Neuronal stem cell (in vitro differentiated cells): ENCODE measurements at regions not wholly inside any gene's neighbourhood (a gene's known extent, or its start where the extent isn't known, plus 50 kb on each side); places are given as distances from the start of the nearest gene placed in this dataset.

Source experiments
- DNase-seq: peaks from one replicate; pipeline ENCODE4 v3.0.0-alpha.2; 2013; ENCODE audit warnings: low spot score
- H2AFZ ChIP-seq: one replicate; pipeline ENCODE4 v1.6.1; 2013; ENCODE audit warnings: mild to moderate bottlenecking, low read length, inconsistent platforms
- H2AK5ac ChIP-seq: 2 replicates; pipeline ENCODE4 v1.6.1; 2013; ENCODE audit warnings: low read depth, mild to moderate bottlenecking, inconsistent platforms, low read length, moderate library complexity, mixed read lengths
- H2BK120ac ChIP-seq: 2 replicates; pipeline ENCODE4 v1.6.1; 2013; ENCODE audit warnings: low read depth, mild to moderate bottlenecking, inconsistent platforms, low read length, moderate library complexity, mixed read lengths
- H2BK12ac ChIP-seq: one replicate; pipeline ENCODE4 v1.6.1; 2013; ENCODE audit warnings: low read length, inconsistent platforms
- H2BK15ac ChIP-seq: 2 replicates; pipeline ENCODE4 v1.6.1; 2013; ENCODE audit warnings: mild to moderate bottlenecking, low read length, inconsistent platforms, mixed read lengths
- H2BK5ac ChIP-seq: one replicate; pipeline ENCODE4 v1.6.1; 2013; ENCODE audit warnings: inconsistent platforms, mild to moderate bottlenecking, low read length, moderate library complexity
- H3K14ac ChIP-seq: one replicate; pipeline ENCODE4 v1.6.1; 2013; ENCODE audit warnings: low read length, inconsistent platforms
- H3K18ac ChIP-seq: 2 replicates; pipeline ENCODE4 v1.6.1; 2013; ENCODE audit warnings: low read length, inconsistent platforms
- H3K23ac ChIP-seq: 2 replicates; pipeline ENCODE4 v1.6.1; 2013; ENCODE audit warnings: low read depth, mild to moderate bottlenecking, mixed read lengths, low read length, inconsistent platforms; ENCODE audit not compliant: poor library complexity
- H3K27ac ChIP-seq: replicated peaks from 3 replicates; pipeline ENCODE4 v1.5.1; 2013; ENCODE audit warnings: low read length, inconsistent platforms
- H3K27me3 ChIP-seq, 3 experiments: 2 replicates each; pipeline ENCODE4 v1.6.1; 2013; ENCODE audit warnings: low read length in 3 of 3, mild to moderate bottlenecking in 2 of 3, inconsistent platforms in 1 of 3, low read depth in 1 of 3, mixed read lengths in 1 of 3, moderate library complexity in 1 of 3; ENCODE audit not compliant: control insufficient read depth in 3 of 3, insufficient read depth in 3 of 3
- H3K36me3 ChIP-seq, 2 donors: replicated peaks in 1 of 2; 2 replicates each; pipeline ENCODE4 v1.6.1; 2013; ENCODE audit warnings: low read length in 2 of 2; ENCODE audit not compliant: control insufficient read depth in 2 of 2, insufficient read depth in 2 of 2
- H3K4ac ChIP-seq: 2 replicates; pipeline ENCODE4 v1.6.1; 2013; ENCODE audit warnings: inconsistent platforms, mild to moderate bottlenecking, low read length, moderate library complexity
- H3K4me1 ChIP-seq, 2 donors: 1 replicate in 1 of 2; 2 replicates in 1 of 2; pipeline ENCODE4 v1.6.1; 2013; ENCODE audit warnings: low read length in 2 of 2, low read depth in 1 of 2; ENCODE audit not compliant: control insufficient read depth in 2 of 2, insufficient read depth in 1 of 2
- H3K4me2 ChIP-seq: one replicate; pipeline ENCODE4 v1.6.1; 2013; ENCODE audit warnings: mild to moderate bottlenecking, low read length, inconsistent platforms; ENCODE audit not compliant: insufficient read depth, poor library complexity, severe bottlenecking
- H3K4me3 ChIP-seq, 2 donors: 2 replicates each; pipeline ENCODE4 v1.5.1; 2013; ENCODE audit warnings: low read length in 2 of 2, mild to moderate bottlenecking in 2 of 2, inconsistent platforms in 1 of 2, moderate library complexity in 1 of 2
- H3K79me1 ChIP-seq: one replicate; pipeline ENCODE4 v1.6.1; 2013; ENCODE audit warnings: low read depth, mild to moderate bottlenecking, inconsistent platforms, low read length, moderate library complexity
- H3K9ac ChIP-seq: one replicate; pipeline ENCODE4 v1.6.1; 2013; ENCODE audit warnings: mild to moderate bottlenecking, low read depth, low read length, inconsistent platforms; ENCODE audit not compliant: poor library complexity
- H3K9me3 ChIP-seq, 2 donors: replicated peaks in 1 of 2; 2 replicates each; pipeline versions ENCODE3 to v1.6.1; 2013; ENCODE audit warnings: low read length in 2 of 2, mild to moderate bottlenecking in 2 of 2, inconsistent platforms in 1 of 2, low read depth in 1 of 2, mixed read lengths in 1 of 2, moderate library complexity in 1 of 2; ENCODE audit not compliant: control insufficient read depth in 2 of 2, insufficient read depth in 1 of 2
- H4K8ac ChIP-seq: one replicate; pipeline ENCODE4 v1.6.1; 2013; ENCODE audit warnings: low read depth, mild to moderate bottlenecking, inconsistent platforms, low read length, moderate library complexity
- H4K91ac ChIP-seq: one replicate; pipeline ENCODE4 v1.6.1; 2013; ENCODE audit warnings: low read length, low read depth, mild to moderate bottlenecking, inconsistent platforms; ENCODE audit not compliant: poor library complexity
- WGBS, 2 donors: extraction: QIAGEN DNeasy Blood & Tissue Kit; methylation state at CpG; one replicate each; pipeline ENCODE4 v1.1.7; 2013; ENCODE audit warnings: missing lambda C conversion rate in 2 of 2, mixed read lengths in 1 of 2; ENCODE audit not compliant: insufficient read length in 2 of 2, insufficient replicate concordance in 1 of 2; ENCODE audit errors: extremely low coverage in 2 of 2; 5-methylcytosine and 5-hydroxymethylcytosine counted together

DNA sequence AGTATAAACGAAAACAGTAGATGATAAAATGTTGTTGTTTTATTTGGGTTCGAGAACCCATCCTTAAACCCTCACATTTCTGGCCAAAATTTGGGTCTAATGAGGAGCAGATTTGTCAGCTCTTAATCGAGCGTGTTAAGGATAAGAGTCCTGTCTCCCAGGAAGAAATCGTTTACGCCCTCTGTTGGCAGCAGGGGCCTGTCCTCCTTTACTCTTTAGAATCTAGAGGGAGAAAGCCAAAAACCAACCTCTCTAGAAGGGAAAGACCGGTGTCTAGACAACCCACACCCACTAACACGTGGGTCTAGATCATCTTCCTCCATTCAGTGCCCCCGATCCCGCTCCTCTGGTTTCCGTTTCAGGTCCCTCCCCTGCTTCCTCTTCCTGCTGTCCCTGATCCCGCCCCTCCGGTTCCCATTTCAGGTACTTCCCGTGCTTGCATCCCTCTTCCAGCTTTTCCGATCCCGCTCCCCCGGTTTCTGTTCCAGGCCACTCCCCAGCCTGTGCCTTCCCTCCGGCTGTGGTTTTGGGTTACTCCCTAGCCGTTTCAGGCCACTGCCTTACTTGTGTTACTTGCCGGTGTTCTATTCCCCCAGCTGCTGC is 339.1 kb downstream of the PAPSS1 start:
- peaks cover 0 to 5% of the 10 kb centered on the region in 2 donors for H3K4me1 ChIP-seq
- H3K9me3 ChIP-seq = peaks cover 3 to 17% of the 10 kb centered on the region in 2 donors
- H2BK120ac ChIP-seq = no peak overlapping the region
- WGBS, 2 donors = no CpG with 5 or more reads among the region's 20 CpGs
- no peak overlapping the region for H2BK5ac ChIP-seq
- no peak overlapping the region for H3K27ac ChIP-seq
- no peak overlapping the region for H3K14ac ChIP-seq
- H3K4ac ChIP-seq = no peak overlapping the region
- no peak overlapping the region for H3K9ac ChIP-seq
- no peak overlapping the region for H2AFZ ChIP-seq
- H3K23ac ChIP-seq = no peak overlapping the region
- H2AK5ac ChIP-seq = no peak overlapping the region
- H2BK15ac ChIP-seq = no peak overlapping the region
- H2BK12ac ChIP-seq = no peak overlapping the region
- no peaks in the 10 kb centered on the region for H3K27me3 ChIP-seq
- no peak overlapping the region for H3K18ac ChIP-seq
- no peak for DNase-seq
- H4K91ac ChIP-seq = no peak overlapping the region
- H4K8ac ChIP-seq = no peak overlapping the region
- no peaks in the 10 kb centered on the region for H3K36me3 ChIP-seq
- no peak overlapping the region for H3K4me2 ChIP-seq
- H3K79me1 ChIP-seq = no peaks in the 10 kb centered on the region
- no peak overlapping the region for H3K4me3 ChIP-seq

DNA sequence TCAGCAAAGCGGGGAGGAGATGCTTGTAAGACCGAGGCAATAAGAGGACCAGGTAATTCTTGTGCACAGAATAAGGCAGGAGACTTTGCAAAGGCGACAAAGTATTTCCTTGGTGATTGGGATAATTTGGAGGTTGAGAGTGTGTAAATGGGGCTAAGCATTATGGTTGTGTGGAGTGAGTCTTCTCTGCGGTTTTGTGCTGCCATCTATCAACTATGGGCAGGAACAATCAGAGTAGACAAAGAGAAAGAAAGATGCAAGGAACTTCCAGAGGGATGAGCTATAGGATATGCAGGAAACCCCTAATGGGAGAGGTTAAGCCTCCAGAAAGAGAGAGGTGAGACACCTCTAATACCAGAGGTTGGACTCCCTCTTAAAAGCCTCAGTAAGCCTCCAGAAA is 339.8 kb downstream of the PAPSS1 start:
- Histone ChIP-seq H3K4ac (no peak overlapping the region), H3K27me3 (no peaks in the 10 kb centered on the region), H3K23ac (no peak overlapping the region), H3K9me3 (peaks cover 3 to 17% of the 10 kb centered on the region in 2 donors), H4K91ac (no peak overlapping the region), H3K4me1 (peaks cover 0 to 5% of the 10 kb centered on the region in 2 donors), H2BK120ac (no peak overlapping the region), H3K36me3 (no peaks in the 10 kb centered on the region), H3K4me3 (no peak overlapping the region), H3K27ac (no peak overlapping the region), H4K8ac (no peak overlapping the region), H2BK15ac (no peak overlapping the region), H3K9ac (no peak overlapping the region), H2AK5ac (no peak overlapping the region), H3K4me2 (no peak overlapping the region), H3K18ac (no peak overlapping the region), H2BK5ac (no peak overlapping the region), H2BK12ac (no peak overlapping the region), H2AFZ (no peak overlapping the region), H3K79me1 (no peaks in the 10 kb centered on the region), H3K14ac (no peak overlapping the region)
- DNase-seq = no peak
- WGBS, 2 donors = no CpG with 5 or more reads among the region's 4 CpGs

DNA sequence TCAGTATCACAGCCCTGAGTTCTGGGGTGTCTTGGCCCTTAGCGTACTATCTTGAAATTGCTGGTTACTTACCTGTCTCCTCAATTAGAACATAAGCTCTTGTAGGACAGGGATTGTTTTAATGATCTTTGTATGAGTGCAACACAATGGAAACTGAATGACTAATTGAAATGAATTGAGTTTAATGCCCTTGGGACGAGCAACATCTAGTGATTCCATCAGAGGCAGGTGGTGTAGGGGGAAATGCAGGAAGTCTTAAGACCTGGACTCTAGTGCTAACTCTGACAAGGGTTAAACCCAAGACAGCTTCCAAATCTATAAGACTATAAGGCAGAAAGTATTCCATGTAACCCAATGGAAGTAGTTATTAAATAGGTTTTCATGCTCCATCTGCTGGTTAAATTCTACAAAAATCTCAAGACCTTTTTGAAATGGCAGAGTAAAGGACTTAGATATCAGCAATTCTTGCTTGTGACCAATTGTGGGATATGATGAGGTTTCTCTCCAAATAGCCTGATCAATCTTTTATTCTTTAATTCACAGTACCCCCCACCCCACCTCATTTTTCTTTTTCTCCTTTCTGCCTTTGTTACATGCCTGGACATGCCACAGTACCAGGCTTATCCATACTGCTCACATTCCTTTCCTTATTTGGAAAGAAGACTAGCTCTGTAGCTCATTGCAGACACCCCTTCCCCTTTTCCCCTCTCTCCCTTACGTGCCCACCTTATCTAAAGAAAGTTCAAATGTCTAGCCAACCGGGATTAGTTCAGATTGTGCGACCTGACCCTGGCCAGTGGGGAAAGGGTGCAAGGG is 340.8 kb downstream of the PAPSS1 start:
- Histone ChIP-seq H3K79me1 (no peaks in the 10 kb centered on the region), H3K4ac (no peak overlapping the region), H3K4me1 (peaks cover 0 to 5% of the 10 kb centered on the region in 2 donors), H3K27me3 (no peaks in the 10 kb centered on the region), H2BK5ac (no peak overlapping the region), H4K91ac (no peak overlapping the region), H2BK12ac (no peak overlapping the region), H2AK5ac (no peak overlapping the region), H3K18ac (peak overlapping the region; percentile 12), H3K14ac (no peak overlapping the region), H3K9ac (no peak overlapping the region), H3K9me3 (peaks cover 3 to 17% of the 10 kb centered on the region in 2 donors), H3K4me3 (no peak overlapping the region), H3K4me2 (no peak overlapping the region), H2AFZ (peak overlapping the region; percentile 67), H2BK15ac (no peak overlapping the region), H2BK120ac (no peak overlapping the region), H3K36me3 (no peaks in the 10 kb centered on the region), H3K23ac (no peak overlapping the region), H4K8ac (no peak overlapping the region), H3K27ac (no peak overlapping the region)
- WGBS, 2 donors = no CpG with 5 or more reads among the region's 5 CpGs
- no peak for DNase-seq

DNA sequence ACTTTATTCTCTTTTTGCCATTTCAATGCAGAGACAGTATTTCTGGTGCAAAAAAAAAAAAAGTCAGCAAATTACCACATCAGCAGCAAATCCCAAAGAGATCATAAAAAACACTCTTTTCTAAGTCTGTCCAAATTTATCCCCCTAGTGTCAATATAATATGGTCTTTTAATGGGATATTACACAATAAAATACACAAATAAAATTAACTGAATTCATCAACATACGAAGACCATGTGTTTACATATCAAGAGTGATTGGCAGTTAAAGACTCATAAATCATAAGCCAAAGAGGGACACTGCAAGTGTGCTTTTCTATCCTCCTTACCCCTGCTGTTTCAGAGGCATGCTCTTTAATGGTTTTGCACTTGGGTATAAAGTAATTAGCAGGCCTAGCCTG is 340.2 kb upstream of the DKK2 start:
- Histone ChIP-seq H3K9ac (no peak overlapping the region), H3K4me2 (no peak overlapping the region), H2BK15ac (no peak overlapping the region), H4K8ac (no peak overlapping the region), H3K27me3 (no peaks in the 10 kb centered on the region), H2BK120ac (no peak overlapping the region), H3K4me3 (no peak overlapping the region), H3K23ac (no peak overlapping the region), H3K4me1 (peaks cover 0 to 5% of the 10 kb centered on the region in 2 donors), H3K4ac (no peak overlapping the region), H3K14ac (no peak overlapping the region), H2AFZ (no peak overlapping the region), H2BK5ac (no peak overlapping the region), H3K9me3 (peaks cover 3 to 13% of the 10 kb centered on the region in 2 donors), H3K18ac (no peak overlapping the region), H2AK5ac (no peak overlapping the region), H2BK12ac (no peak overlapping the region), H3K36me3 (no peaks in the 10 kb centered on the region), H3K27ac (no peak overlapping the region), H3K79me1 (no peaks in the 10 kb centered on the region), H4K91ac (no peak overlapping the region)
- DNase-seq = no peak
- WGBS, 2 donors = no CpG with 5 or more reads among the region's 1 CpG
